ENCODE measurements at regions not wholly inside any gene's neighbourhood (a gene's known extent, or its start where the extent isn't known, plus 50 kb on each side); places are given as distances from the start of the nearest gene placed in this dataset.

DNA sequence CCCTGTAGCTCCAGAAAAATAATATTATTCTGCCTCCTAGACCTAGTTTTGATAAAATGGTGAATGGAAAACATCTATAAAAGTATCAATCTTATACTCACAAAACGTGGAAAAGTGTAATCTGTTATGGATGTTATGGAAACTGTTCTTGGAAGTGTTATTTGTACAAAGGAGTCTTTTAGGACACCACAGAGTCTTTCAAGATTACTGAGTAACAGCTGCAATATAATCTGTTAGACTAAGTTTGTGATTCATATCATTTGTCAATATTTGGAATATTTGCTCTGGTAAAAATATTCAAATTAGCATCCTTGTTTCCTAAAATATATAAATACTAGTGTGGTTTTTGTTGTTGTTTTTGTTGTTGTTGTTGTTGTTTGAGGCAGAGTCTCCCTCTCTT lies 87.9 kb downstream of the RAD51AP2 start:
- TF ChIP-seq, protein P1, sequence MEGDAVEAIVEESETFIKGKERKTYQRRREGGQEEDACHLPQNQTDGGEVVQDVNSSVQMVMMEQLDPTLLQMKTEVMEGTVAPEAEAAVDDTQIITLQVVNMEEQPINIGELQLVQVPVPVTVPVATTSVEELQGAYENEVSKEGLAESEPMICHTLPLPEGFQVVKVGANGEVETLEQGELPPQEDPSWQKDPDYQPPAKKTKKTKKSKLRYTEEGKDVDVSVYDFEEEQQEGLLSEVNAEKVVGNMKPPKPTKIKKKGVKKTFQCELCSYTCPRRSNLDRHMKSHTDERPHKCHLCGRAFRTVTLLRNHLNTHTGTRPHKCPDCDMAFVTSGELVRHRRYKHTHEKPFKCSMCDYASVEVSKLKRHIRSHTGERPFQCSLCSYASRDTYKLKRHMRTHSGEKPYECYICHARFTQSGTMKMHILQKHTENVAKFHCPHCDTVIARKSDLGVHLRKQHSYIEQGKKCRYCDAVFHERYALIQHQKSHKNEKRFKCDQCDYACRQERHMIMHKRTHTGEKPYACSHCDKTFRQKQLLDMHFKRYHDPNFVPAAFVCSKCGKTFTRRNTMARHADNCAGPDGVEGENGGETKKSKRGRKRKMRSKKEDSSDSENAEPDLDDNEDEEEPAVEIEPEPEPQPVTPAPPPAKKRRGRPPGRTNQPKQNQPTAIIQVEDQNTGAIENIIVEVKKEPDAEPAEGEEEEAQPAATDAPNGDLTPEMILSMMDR (IDR thresholded peaks at IDR 0.05): no peak
- no peak for TF ChIP-seq POLR2A (IDR thresholded peaks at IDR 0.05)
- TF ChIP-seq POLR2AphosphoS5 (IDR thresholded peaks at IDR 0.05; ENCODE audit: insufficient read depth in 1 of 2, low read depth in 1 of 2): no peak
